IMR-90 (cell line): ENCODE measurements at regions not wholly inside any gene's neighbourhood (a gene's known extent, or its start where the extent isn't known, plus 50 kb on each side); places are given as distances from the start of the nearest gene placed in this dataset.

ENCODE experiments used
- ATAC-seq: fragments of 200-7000 bp; cut with Tn5 transposase; 2 replicates; pipeline ENCODE4 v1.9.1; 2020; ENCODE audit warnings: low read depth, mild to moderate bottlenecking, moderate library complexity
- BruUV-seq: library from RNA; stranded (reverse); fragments of 400-500 nt; replicated peaks from 2 replicates; lab custom pipeline; 2021; lab: Mats Ljungman, UMichigan
- CTCF ChIA-PET: fragments of 300-600 bp; formaldehyde crosslinking; extraction: SDS; loops from one replicate; lab custom pipeline; 2021; ENCODE audit warnings: antibody characterized with exemption; lab: Yijun Ruan, JAX
- POLR2A ChIA-PET: fragments of 300-600 bp; sonication (Branson Sonifier 250); formaldehyde crosslinking; loops from one replicate; lab custom pipeline; 2022; ENCODE audit warnings: antibody characterized with exemption; ENCODE audit not compliant: unreplicated experiment; lab: Charles Lee
- DNase-seq: peaks from one replicate; pipeline ENCODE4 v3.0.0; 2013
- H2AFZ ChIP-seq: replicated peaks from 2 replicates; pipeline ENCODE3; 2013; ENCODE audit warnings: low read length, mild to moderate bottlenecking; ENCODE audit not compliant: poor library complexity
- H2AK5ac ChIP-seq: 2 replicates; pipeline ENCODE4 v1.6.1; 2013; ENCODE audit warnings: low read depth, low read length, inconsistent platforms
- H2AK9ac ChIP-seq: replicated peaks from 2 replicates; pipeline ENCODE3; 2013; ENCODE audit warnings: mild to moderate bottlenecking, low read depth, low read length, moderate library complexity; ENCODE audit not compliant: poor library complexity
- H2BK120ac ChIP-seq: 2 replicates; pipeline ENCODE4 v1.6.1; 2013; ENCODE audit warnings: low read depth, low read length, inconsistent platforms
- H2BK15ac ChIP-seq: 3 replicates; pipeline ENCODE4 v1.6.1; 2013; ENCODE audit warnings: low read depth, low read length, inconsistent platforms
- H2BK20ac ChIP-seq: 2 replicates; pipeline ENCODE4 v1.6.1; 2013; ENCODE audit warnings: low read depth, mild to moderate bottlenecking, inconsistent platforms, low read length, moderate library complexity
- H2BK5ac ChIP-seq: 2 replicates; pipeline ENCODE4 v1.6.1; 2013; ENCODE audit warnings: mild to moderate bottlenecking, low read depth, low read length, inconsistent platforms; ENCODE audit not compliant: poor library complexity, severe bottlenecking
- H3K14ac ChIP-seq: replicated peaks from 2 replicates; pipeline ENCODE4 v1.6.1; 2013; ENCODE audit warnings: low read depth, low read length, inconsistent platforms
- H3K18ac ChIP-seq: 2 replicates; pipeline ENCODE4 v1.6.1; 2013; ENCODE audit warnings: low read depth, low read length, control low read depth
- H3K23ac ChIP-seq: 2 replicates; pipeline ENCODE4 v1.6.1; 2013; ENCODE audit warnings: low read depth, low read length, inconsistent platforms
- H3K27ac ChIP-seq: 2 replicates; pipeline ENCODE4 v1.5.1; 2013; ENCODE audit warnings: mild to moderate bottlenecking, control low read depth, low read length; ENCODE audit not compliant: insufficient read depth
- H3K27me3 ChIP-seq: 2 replicates; pipeline ENCODE4 v1.6.1; 2013; ENCODE audit warnings: low read length; ENCODE audit not compliant: control insufficient read depth, insufficient read depth
- H3K36me3 ChIP-seq: 2 replicates; pipeline ENCODE4 v1.6.1; 2013; ENCODE audit warnings: low read length, mixed read lengths; ENCODE audit not compliant: control insufficient read depth, insufficient read depth
- H3K4ac ChIP-seq: 2 replicates; pipeline ENCODE4 v1.6.1; 2013; ENCODE audit warnings: low read depth, low read length, inconsistent platforms
- H3K4me1 ChIP-seq: 2 replicates; pipeline ENCODE4 v1.6.1; 2013; ENCODE audit warnings: low read length, mixed read lengths; ENCODE audit not compliant: control insufficient read depth, insufficient read depth
- H3K4me2 ChIP-seq: 2 replicates; pipeline ENCODE4 v1.6.1; 2013; ENCODE audit warnings: low read depth, mild to moderate bottlenecking, control low read depth, low read length, moderate library complexity
- H3K4me3 ChIP-seq: 2 replicates; pipeline ENCODE4 v1.5.1; 2013; ENCODE audit warnings: low read depth, mild to moderate bottlenecking, control low read depth, low read length, moderate library complexity; ENCODE audit not compliant: insufficient read depth
- H3K56ac ChIP-seq: 2 replicates; pipeline ENCODE4 v1.6.1; 2013; ENCODE audit warnings: low read length, inconsistent platforms; ENCODE audit not compliant: insufficient read depth; ENCODE audit errors: extremely low read depth
- H3K79me1 ChIP-seq, 2 experiments: 2 replicates each; pipeline ENCODE4 v1.6.1; 2013; ENCODE audit warnings: low read length in 2 of 2, inconsistent platforms in 1 of 2, low read depth in 1 of 2
- H3K9ac ChIP-seq: 2 replicates; pipeline ENCODE4 v1.6.1; 2013; ENCODE audit warnings: low read depth, low read length, control low read depth
- H3K9me1 ChIP-seq: 2 replicates; pipeline ENCODE4 v1.6.1; 2013; ENCODE audit warnings: low read length, inconsistent platforms; ENCODE audit not compliant: insufficient read depth
- H3K9me3 ChIP-seq: 2 replicates; pipeline ENCODE4 v1.6.1; 2013; ENCODE audit warnings: low read length; ENCODE audit not compliant: control insufficient read depth, insufficient read depth
- H4K20me1 ChIP-seq: 2 replicates; pipeline ENCODE4 v1.6.1; 2013; ENCODE audit warnings: low read length, inconsistent platforms; ENCODE audit not compliant: insufficient read depth
- H4K5ac ChIP-seq: 2 replicates; pipeline ENCODE4 v1.6.1; 2013; ENCODE audit warnings: mild to moderate bottlenecking, low read depth, low read length, control low read depth
- H4K8ac ChIP-seq, 2 experiments: 2 replicates each; pipeline ENCODE4 v1.6.1; 2013; ENCODE audit warnings: low read depth in 2 of 2, low read length in 2 of 2, control low read depth in 1 of 2, inconsistent platforms in 1 of 2
- H4K91ac ChIP-seq: 2 replicates; pipeline ENCODE4 v1.6.1; 2013; ENCODE audit warnings: low read depth, low read length, inconsistent platforms; ENCODE audit not compliant: insufficient read depth
- BHLHE40 ChIP-seq: fragments of 150-350 bp; IDR thresholded peaks from 2 replicates; pipeline ENCODE4 v1.6.1; 2016; ENCODE audit warnings: mild to moderate bottlenecking, low read depth, low read length
- CEBPB ChIP-seq: IDR thresholded peaks from 2 replicates; pipeline ENCODE4 v1.6.1; 2012; ENCODE audit warnings: low read depth, low read length, improper control_type of control experiment
- CHD1 ChIP-seq: IDR thresholded peaks from 2 replicates; pipeline ENCODE4 v1.6.1; 2012; ENCODE audit warnings: low read depth, low read length, improper control_type of control experiment
- FOS ChIP-seq: fragments of 150-350 bp; IDR thresholded peaks from 2 replicates; pipeline ENCODE4 v1.6.1; 2016; ENCODE audit warnings: low read depth, low read length
- MAFK ChIP-seq: IDR thresholded peaks from 2 replicates; pipeline ENCODE4 v1.6.1; 2012; ENCODE audit warnings: low read depth, low read length, improper control_type of control experiment
- MAZ ChIP-seq: IDR thresholded peaks from 2 replicates; pipeline ENCODE4 v1.6.1; 2012; ENCODE audit warnings: low read depth, mild to moderate bottlenecking, low read length, improper control_type of control experiment, moderate library complexity, borderline replicate concordance
- MXI1 ChIP-seq: IDR thresholded peaks from 2 replicates; pipeline ENCODE4 v1.6.1; 2012; ENCODE audit warnings: low read depth, mild to moderate bottlenecking, low read length, moderate library complexity, borderline replicate concordance
- NFE2L2 ChIP-seq: fragments of 150-350 bp; IDR thresholded peaks from 2 replicates; pipeline ENCODE4 v1.6.1; 2016; ENCODE audit warnings: low read depth, mild to moderate bottlenecking, low read length
- POLR2A ChIP-seq: IDR thresholded peaks from 2 replicates; pipeline ENCODE4 v1.6.1; 2012; ENCODE audit warnings: mild to moderate bottlenecking, low read depth, low read length
- RAD21 ChIP-seq: IDR thresholded peaks from 2 replicates; pipeline ENCODE4 v1.6.1; 2012; ENCODE audit warnings: low read length, improper control_type of control experiment
- RCOR1 ChIP-seq: IDR thresholded peaks from 2 replicates; pipeline ENCODE4 v1.6.1; 2012; ENCODE audit warnings: mild to moderate bottlenecking, low read length, improper control_type of control experiment; ENCODE audit not compliant: insufficient replicate concordance
- RFX5 ChIP-seq: IDR thresholded peaks from 2 replicates; pipeline ENCODE4 v1.8.0; 2012; ENCODE audit warnings: low read depth, mild to moderate bottlenecking, low read length, moderate library complexity
- SMC3 ChIP-seq: fragments of 150-350 bp; IDR thresholded peaks from 2 replicates; pipeline ENCODE4 v1.6.1; 2016; ENCODE audit warnings: low read depth, mild to moderate bottlenecking, antibody characterized with exemption, low read length, moderate library complexity
- USF2 ChIP-seq: fragments of 150-350 bp; IDR thresholded peaks from 2 replicates; pipeline ENCODE4 v1.6.1; 2017; ENCODE audit warnings: mild to moderate bottlenecking, antibody characterized with exemption, low read length, low read depth
- WGBS, 2 experiments: methylation state at CpG; one replicate each; pipeline versions ENCODE4 v1.1.5 to v1.1.7; 2013; ENCODE audit warnings: missing lambda C conversion rate in 2 of 2; ENCODE audit not compliant: insufficient read length in 1 of 2; ENCODE audit errors: extremely low coverage in 2 of 2; 5-methylcytosine and 5-hydroxymethylcytosine counted together
- dilution Hi-C: fragments of 300-500 bp; cut with HindIII; formaldehyde crosslinking; loops from one replicate; pipeline ENCODE4 v1.14.3; 2018; ENCODE audit warnings: low sequenced_read_pairs; ENCODE audit not compliant: unreplicated experiment
- in situ Hi-C: fragments of 300-500 bp; cut with MboI; formaldehyde crosslinking; loops from 3 replicates; pipeline ENCODE4 v1.14.3; 2019; ENCODE audit warnings: low sequenced_read_pairs, inconsistent platforms, mixed read lengths
- intact Hi-C: fragments of 100-400 bp; cut with micrococcal nuclease; formaldehyde crosslinking; loops from 2 replicates; pipeline ENCODE4 v1.10.0; 2022
- TF ChIP-seq, protein P1 (sequence below): fragments of 150-350 bp; IDR thresholded peaks from 2 replicates; pipeline ENCODE4 v1.6.1; 2016; ENCODE audit warnings: low read depth, mild to moderate bottlenecking, low read length, moderate library complexity, borderline replicate concordance
- TF ChIP-seq, protein P2 (sequence below): conservative IDR thresholded peaks from 2 replicates; pipeline ENCODE4 v1.5.1; 2012; ENCODE audit warnings: mild to moderate bottlenecking, low read depth, low read length, improper control_type of control experiment

GRCh38 chr2:129695496-129695895 lies 284.0 kb upstream of the RAB6C start:
- H3K9me3 ChIP-seq, result peaks cover 5% of the 10 kb centered on the region
- no peaks in the 10 kb centered on the region for H3K36me3 ChIP-seq
- no peak overlapping the region for H4K91ac ChIP-seq
- dilution Hi-C loops, result no loop called here
- DNase-seq, result no peak
- H2BK5ac ChIP-seq, result no peak overlapping the region
- H3K4ac ChIP-seq, result no peak overlapping the region
- H3K9ac ChIP-seq, result no peak overlapping the region
- no peaks in the 10 kb centered on the region for H3K79me1 ChIP-seq
- no peak overlapping the region for H2AK5ac ChIP-seq
- H2BK15ac ChIP-seq, result no peak overlapping the region
- no TSS peak for BruUV-seq
- POLR2A ChIA-PET, result no interaction called here
- no peak overlapping the region for H3K4me3 ChIP-seq
- H3K56ac ChIP-seq, result no peak overlapping the region
- H3K27me3 ChIP-seq, result no peaks in the 10 kb centered on the region
- no peak overlapping the region for H4K5ac ChIP-seq
- intact Hi-C loops, result no loop called here
- no peak for TF ChIP-seq NFE2L2
- TF ChIP-seq RFX5, result no peak
- TF ChIP-seq MXI1, result no peak
- TF ChIP-seq MAFK, result no peak
- TF ChIP-seq CEBPB, result no peak
- TF ChIP-seq MAZ, result no peak
- TF ChIP-seq POLR2A, result no peak
- TF ChIP-seq, protein P1, sequence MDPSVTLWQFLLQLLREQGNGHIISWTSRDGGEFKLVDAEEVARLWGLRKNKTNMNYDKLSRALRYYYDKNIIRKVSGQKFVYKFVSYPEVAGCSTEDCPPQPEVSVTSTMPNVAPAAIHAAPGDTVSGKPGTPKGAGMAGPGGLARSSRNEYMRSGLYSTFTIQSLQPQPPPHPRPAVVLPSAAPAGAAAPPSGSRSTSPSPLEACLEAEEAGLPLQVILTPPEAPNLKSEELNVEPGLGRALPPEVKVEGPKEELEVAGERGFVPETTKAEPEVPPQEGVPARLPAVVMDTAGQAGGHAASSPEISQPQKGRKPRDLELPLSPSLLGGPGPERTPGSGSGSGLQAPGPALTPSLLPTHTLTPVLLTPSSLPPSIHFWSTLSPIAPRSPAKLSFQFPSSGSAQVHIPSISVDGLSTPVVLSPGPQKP, result no peak
- TF ChIP-seq, protein P2, sequence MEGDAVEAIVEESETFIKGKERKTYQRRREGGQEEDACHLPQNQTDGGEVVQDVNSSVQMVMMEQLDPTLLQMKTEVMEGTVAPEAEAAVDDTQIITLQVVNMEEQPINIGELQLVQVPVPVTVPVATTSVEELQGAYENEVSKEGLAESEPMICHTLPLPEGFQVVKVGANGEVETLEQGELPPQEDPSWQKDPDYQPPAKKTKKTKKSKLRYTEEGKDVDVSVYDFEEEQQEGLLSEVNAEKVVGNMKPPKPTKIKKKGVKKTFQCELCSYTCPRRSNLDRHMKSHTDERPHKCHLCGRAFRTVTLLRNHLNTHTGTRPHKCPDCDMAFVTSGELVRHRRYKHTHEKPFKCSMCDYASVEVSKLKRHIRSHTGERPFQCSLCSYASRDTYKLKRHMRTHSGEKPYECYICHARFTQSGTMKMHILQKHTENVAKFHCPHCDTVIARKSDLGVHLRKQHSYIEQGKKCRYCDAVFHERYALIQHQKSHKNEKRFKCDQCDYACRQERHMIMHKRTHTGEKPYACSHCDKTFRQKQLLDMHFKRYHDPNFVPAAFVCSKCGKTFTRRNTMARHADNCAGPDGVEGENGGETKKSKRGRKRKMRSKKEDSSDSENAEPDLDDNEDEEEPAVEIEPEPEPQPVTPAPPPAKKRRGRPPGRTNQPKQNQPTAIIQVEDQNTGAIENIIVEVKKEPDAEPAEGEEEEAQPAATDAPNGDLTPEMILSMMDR, result no peak
- no peak for TF ChIP-seq FOS
- TF ChIP-seq CHD1, result no peak
- no peak for TF ChIP-seq SMC3
- no peak for TF ChIP-seq RCOR1
- no peak for TF ChIP-seq RAD21
- no peak for TF ChIP-seq BHLHE40
- no peak for TF ChIP-seq USF2
- no peak overlapping the region for H3K14ac ChIP-seq
- no peaks in the 10 kb centered on the region for H3K4me1 ChIP-seq
- no peak overlapping the region for H2AFZ ChIP-seq
- H4K8ac ChIP-seq, result no peak overlapping the region
- no peaks in the 10 kb centered on the region for H4K20me1 ChIP-seq
- H2BK20ac ChIP-seq, result no peak overlapping the region
- no peak overlapping the region for H3K18ac ChIP-seq
- CTCF ChIA-PET, result no interaction called here
- no peak overlapping the region for H2BK120ac ChIP-seq
- no peaks in the 10 kb centered on the region for H3K9me1 ChIP-seq
- in situ Hi-C loops, result no loop called here
- ATAC-seq, result no peak
- no peak overlapping the region for H2AK9ac ChIP-seq
- WGBS, 2 experiments, result 14% methylated on average over 1 of the region's 3 CpGs; no CpG with 5 or more reads in 1 of the 2 experiments
- H3K4me2 ChIP-seq, result no peak overlapping the region
- H3K27ac ChIP-seq, result no peak overlapping the region
- no peak overlapping the region for H3K23ac ChIP-seq
